SK-N-MC (cell line): ENCODE measurements at regions not wholly inside any gene's neighbourhood (a gene's known extent, or its start where the extent isn't known, plus 50 kb on each side); places are given as distances from the start of the nearest gene placed in this dataset.

Experiments
- EZH2 ChIP-seq: fragments of 200-600 bp; sonication (generic); IDR thresholded peaks from one replicate; pipeline ENCODE4 v1.6.1; 2017; ENCODE audit warnings: antibody characterized with exemption
- FOXP2 ChIP-seq: optimal IDR thresholded peaks from 2 replicates; pipeline ENCODE3; 2011; ENCODE audit warnings: mild to moderate bottlenecking, moderate library complexity; ENCODE audit not compliant: insufficient read depth; ENCODE audit errors: extremely low read length, control extremely low read depth
- POLR2AphosphoS5 ChIP-seq: IDR thresholded peaks from 2 replicates; pipeline ENCODE4 v1.6.1; 2012; ENCODE audit warnings: mild to moderate bottlenecking, low read depth, low read length, borderline replicate concordance

GRCh38 chr5:30392897-30393296 is 800.6 kb upstream of the CDH6 start:
- TF ChIP-seq POLR2AphosphoS5 (no peak), EZH2 (no peak), FOXP2 (no peak)
